ENCODE measurements at regions not wholly inside any gene's neighbourhood (a gene's known extent, or its start where the extent isn't known, plus 50 kb on each side); places are given as distances from the start of the nearest gene placed in this dataset.

DNA sequence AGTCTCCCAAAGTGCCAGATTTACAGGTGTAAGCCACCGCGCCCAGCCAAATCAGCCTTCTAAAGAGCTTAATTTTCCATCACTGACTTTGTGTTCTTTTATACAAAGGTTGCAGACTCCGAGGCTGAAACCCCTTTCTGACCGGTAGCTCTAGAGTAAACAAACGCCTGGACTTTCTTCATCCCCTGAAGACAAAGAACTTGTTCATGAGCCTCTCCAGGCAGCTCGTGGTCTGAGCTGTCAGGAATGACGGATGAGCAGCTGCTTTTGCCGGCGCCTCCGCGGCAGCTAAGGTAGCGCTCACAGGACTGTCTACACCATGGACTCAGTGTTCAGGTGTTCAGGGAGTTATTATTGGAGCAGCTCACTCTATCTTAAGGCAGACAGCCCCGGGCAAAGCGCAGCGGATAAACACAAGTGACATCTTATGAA is 128.5 kb upstream of the ERRFI1 start:
- Histone ChIP-seq H3K27ac (ENCODE audit: low read length) (no peak overlapping the region), H3K4me3 (ENCODE audit: low read length) (no peak overlapping the region), H3K9me3 (ENCODE audit: low read length) (no peaks in the 10 kb centered on the region), H3K79me2 (replicated peaks; ENCODE audit: insufficient read depth, low read length) (no peaks in the 10 kb centered on the region), H4K20me1 (ENCODE audit: insufficient read depth) (no peaks in the 10 kb centered on the region), H3K4me2 (ENCODE audit: low read length) (no peak overlapping the region), H3K36me3 (ENCODE audit: insufficient read depth, low read length) (no peaks in the 10 kb centered on the region), H3K9me2 (ENCODE audit: insufficient read depth, low read length) (no peaks in the 10 kb centered on the region), H3K9ac (ENCODE audit: low read length) (no peak overlapping the region), H2AFZ (ENCODE audit: low read depth, low read length) (no peak overlapping the region), H3F3A (ENCODE audit: insufficient read depth, low read length, poor library complexity, severe bottlenecking) (no peaks in the 10 kb centered on the region), H3K27me3 (ENCODE audit: insufficient read depth, low read depth, low read length) (no peaks in the 10 kb centered on the region)
- TF ChIP-seq RAD21 (conservative IDR thresholded peaks at IDR 0.05) (no peak), MXI1 (conservative IDR thresholded peaks at IDR 0.05; ENCODE audit: poor library complexity, severe bottlenecking) (no peak), TAF1 (IDR thresholded peaks at IDR 0.05; ENCODE audit: low read depth) (no peak)

DNA sequence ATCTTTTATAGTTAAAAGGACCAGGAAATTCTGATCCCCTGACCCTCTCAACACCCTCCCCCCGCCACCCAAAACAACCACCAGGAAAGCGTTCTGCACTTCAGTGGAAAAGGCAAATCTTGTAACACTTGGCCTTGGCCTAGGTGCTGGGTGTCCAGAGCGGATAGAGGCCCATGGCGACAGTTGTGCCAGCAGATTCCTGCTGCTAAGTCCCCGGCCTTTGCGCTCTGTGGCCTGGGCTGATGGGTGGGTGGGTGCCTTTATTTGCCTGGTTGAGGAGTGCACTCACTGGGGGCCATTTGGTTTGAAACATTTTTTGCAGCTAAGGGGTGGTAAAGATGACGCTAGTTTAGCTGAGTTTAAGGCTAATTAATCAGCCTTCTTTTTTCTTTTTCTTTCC is 127.9 kb upstream of the ERRFI1 start:
- no peak overlapping the region for H3K4me2 ChIP-seq (ENCODE audit: low read length)
- H3K79me2 ChIP-seq (replicated peaks; ENCODE audit: insufficient read depth, low read length) = no peaks in the 10 kb centered on the region
- H3K9me2 ChIP-seq (ENCODE audit: insufficient read depth, low read length) = no peaks in the 10 kb centered on the region
- TF ChIP-seq EZH2 (IDR thresholded peaks at IDR 0.05; ENCODE audit: borderline replicate concordance, insufficient read depth, low read length, poor library complexity, severe bottlenecking) = no peak
- TF ChIP-seq, protein P1, sequence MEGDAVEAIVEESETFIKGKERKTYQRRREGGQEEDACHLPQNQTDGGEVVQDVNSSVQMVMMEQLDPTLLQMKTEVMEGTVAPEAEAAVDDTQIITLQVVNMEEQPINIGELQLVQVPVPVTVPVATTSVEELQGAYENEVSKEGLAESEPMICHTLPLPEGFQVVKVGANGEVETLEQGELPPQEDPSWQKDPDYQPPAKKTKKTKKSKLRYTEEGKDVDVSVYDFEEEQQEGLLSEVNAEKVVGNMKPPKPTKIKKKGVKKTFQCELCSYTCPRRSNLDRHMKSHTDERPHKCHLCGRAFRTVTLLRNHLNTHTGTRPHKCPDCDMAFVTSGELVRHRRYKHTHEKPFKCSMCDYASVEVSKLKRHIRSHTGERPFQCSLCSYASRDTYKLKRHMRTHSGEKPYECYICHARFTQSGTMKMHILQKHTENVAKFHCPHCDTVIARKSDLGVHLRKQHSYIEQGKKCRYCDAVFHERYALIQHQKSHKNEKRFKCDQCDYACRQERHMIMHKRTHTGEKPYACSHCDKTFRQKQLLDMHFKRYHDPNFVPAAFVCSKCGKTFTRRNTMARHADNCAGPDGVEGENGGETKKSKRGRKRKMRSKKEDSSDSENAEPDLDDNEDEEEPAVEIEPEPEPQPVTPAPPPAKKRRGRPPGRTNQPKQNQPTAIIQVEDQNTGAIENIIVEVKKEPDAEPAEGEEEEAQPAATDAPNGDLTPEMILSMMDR (IDR thresholded peaks at IDR 0.05; ENCODE audit: poor library complexity, severe bottlenecking) = no peak
- no peak for TF ChIP-seq EP300 (conservative IDR thresholded peaks at IDR 0.05; ENCODE audit: poor library complexity, severe bottlenecking)
- TF ChIP-seq TAF1 (IDR thresholded peaks at IDR 0.05; ENCODE audit: low read depth) = no peak
- TF ChIP-seq RAD21 (conservative IDR thresholded peaks at IDR 0.05) = no peak
- TF ChIP-seq, protein P2, sequence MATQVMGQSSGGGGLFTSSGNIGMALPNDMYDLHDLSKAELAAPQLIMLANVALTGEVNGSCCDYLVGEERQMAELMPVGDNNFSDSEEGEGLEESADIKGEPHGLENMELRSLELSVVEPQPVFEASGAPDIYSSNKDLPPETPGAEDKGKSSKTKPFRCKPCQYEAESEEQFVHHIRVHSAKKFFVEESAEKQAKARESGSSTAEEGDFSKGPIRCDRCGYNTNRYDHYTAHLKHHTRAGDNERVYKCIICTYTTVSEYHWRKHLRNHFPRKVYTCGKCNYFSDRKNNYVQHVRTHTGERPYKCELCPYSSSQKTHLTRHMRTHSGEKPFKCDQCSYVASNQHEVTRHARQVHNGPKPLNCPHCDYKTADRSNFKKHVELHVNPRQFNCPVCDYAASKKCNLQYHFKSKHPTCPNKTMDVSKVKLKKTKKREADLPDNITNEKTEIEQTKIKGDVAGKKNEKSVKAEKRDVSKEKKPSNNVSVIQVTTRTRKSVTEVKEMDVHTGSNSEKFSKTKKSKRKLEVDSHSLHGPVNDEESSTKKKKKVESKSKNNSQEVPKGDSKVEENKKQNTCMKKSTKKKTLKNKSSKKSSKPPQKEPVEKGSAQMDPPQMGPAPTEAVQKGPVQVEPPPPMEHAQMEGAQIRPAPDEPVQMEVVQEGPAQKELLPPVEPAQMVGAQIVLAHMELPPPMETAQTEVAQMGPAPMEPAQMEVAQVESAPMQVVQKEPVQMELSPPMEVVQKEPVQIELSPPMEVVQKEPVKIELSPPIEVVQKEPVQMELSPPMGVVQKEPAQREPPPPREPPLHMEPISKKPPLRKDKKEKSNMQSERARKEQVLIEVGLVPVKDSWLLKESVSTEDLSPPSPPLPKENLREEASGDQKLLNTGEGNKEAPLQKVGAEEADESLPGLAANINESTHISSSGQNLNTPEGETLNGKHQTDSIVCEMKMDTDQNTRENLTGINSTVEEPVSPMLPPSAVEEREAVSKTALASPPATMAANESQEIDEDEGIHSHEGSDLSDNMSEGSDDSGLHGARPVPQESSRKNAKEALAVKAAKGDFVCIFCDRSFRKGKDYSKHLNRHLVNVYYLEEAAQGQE (IDR thresholded peaks at IDR 0.05; ENCODE audit: borderline replicate concordance) = no peak
- no peak for TF ChIP-seq POLR2AphosphoS5 (IDR thresholded peaks at IDR 0.05)
- no peak for TF ChIP-seq SMC3 (conservative IDR thresholded peaks at IDR 0.05; ENCODE audit: poor library complexity)
- no peak for TF ChIP-seq MXI1 (conservative IDR thresholded peaks at IDR 0.05; ENCODE audit: poor library complexity, severe bottlenecking)
- H3K27me3 ChIP-seq (ENCODE audit: insufficient read depth, low read depth, low read length) = no peaks in the 10 kb centered on the region
- no peak overlapping the region for H3K27ac ChIP-seq (ENCODE audit: low read length)
- H3K9me3 ChIP-seq (ENCODE audit: low read length) = no peaks in the 10 kb centered on the region
- H3K36me3 ChIP-seq (ENCODE audit: insufficient read depth, low read length) = no peaks in the 10 kb centered on the region
- no peak overlapping the region for H3K9ac ChIP-seq (ENCODE audit: low read length)
- H2AFZ ChIP-seq (ENCODE audit: low read depth, low read length) = no peak overlapping the region
- H3K4me3 ChIP-seq (ENCODE audit: low read length) = no peak overlapping the region
- H3F3A ChIP-seq (ENCODE audit: insufficient read depth, low read length, poor library complexity, severe bottlenecking) = no peaks in the 10 kb centered on the region
- H4K20me1 ChIP-seq (ENCODE audit: insufficient read depth) = no peaks in the 10 kb centered on the region
